Heart left ventricle (tissue), 16 donors: ENCODE measurements at regions not wholly inside any gene's neighbourhood (a gene's known extent, or its start where the extent isn't known, plus 50 kb on each side); places are given as distances from the start of the nearest gene placed in this dataset.

Experiments
- ATAC-seq, 4 donors: fragments of 200-7000 bp; cut with Tn5 transposase; one replicate each; pipeline ENCODE4 v1.9.1; 2020 to 2022; ENCODE audit warnings: moderate library complexity in 4 of 4, mild to moderate bottlenecking in 3 of 4, moderate number of reproducible peaks in 1 of 4
- DNase-seq, 5 donors: peaks; one replicate each; pipeline ENCODE4 v3.0.0-alpha.2; 2020
- H3K27ac ChIP-seq, 12 donors: fragments of 200-600 bp; sonication (generic) in 4 of 12; one replicate each; pipeline versions ENCODE4 v1.5.0 to v1.8.0; 2016 to 2022; ENCODE audit warnings: mild to moderate bottlenecking in 2 of 12
- H3K27me3 ChIP-seq, 9 donors: fragments of 200-600 bp; sonication (generic) in 2 of 9; one replicate each; pipeline versions ENCODE4 v1.5.1 to v1.8.0; 2016 to 2022; ENCODE audit warnings: mild to moderate bottlenecking in 3 of 9
- H3K36me3 ChIP-seq, 9 donors: fragments of 200-600 bp; sonication (generic) in 2 of 9; one replicate each; pipeline versions ENCODE4 v1.5.0 to v1.8.0; 2018 to 2022; ENCODE audit warnings: mild to moderate bottlenecking in 2 of 9
- H3K4me1 ChIP-seq, 12 donors: fragments of 200-600 bp; sonication (generic) in 4 of 12; one replicate each; pipeline versions ENCODE4 v1.5.0 to v1.8.0; 2016 to 2022; ENCODE audit warnings: mild to moderate bottlenecking in 3 of 12
- H3K4me3 ChIP-seq, 12 donors: fragments of 200-600 bp; sonication (generic) in 4 of 12; one replicate each; pipeline versions ENCODE4 v1.5.0 to v1.8.0; 2017 to 2022; ENCODE audit warnings: mild to moderate bottlenecking in 9 of 12, moderate library complexity in 4 of 12
- H3K9me3 ChIP-seq, 12 donors: fragments of 200-600 bp; sonication (generic) in 4 of 12; one replicate each; pipeline versions ENCODE4 v1.5.0 to v1.8.0; 2016 to 2022; ENCODE audit warnings: mild to moderate bottlenecking in 1 of 12
- CTCF ChIP-seq, 12 donors: fragments of 200-600 bp; sonication (generic) in 4 of 12; IDR thresholded peaks; one replicate each; pipeline versions ENCODE4 v1.5.0 to v1.8.0; 2018 to 2022; ENCODE audit warnings: antibody characterized with exemption in 12 of 12, mild to moderate bottlenecking in 5 of 12
- POLR2A ChIP-seq, 2 donors: fragments of 450-650 bp; IDR thresholded peaks; one replicate each; pipeline ENCODE4 v1.6.1; 2017; ENCODE audit warnings: antibody characterized with exemption in 2 of 2, mild to moderate bottlenecking in 2 of 2, moderate library complexity in 2 of 2
- WGBS, 4 donors: extraction: QIAGEN DNeasy Blood & Tissue Kit in 2 of 4; methylation state at CpG; one replicate each; pipeline versions ENCODE4 v1.1.5 to v1.1.7; 2013 to 2018; 5-methylcytosine and 5-hydroxymethylcytosine counted together
- intact Hi-C, 10 donors: fragments of 100-400 bp; cut with DNase I; formaldehyde crosslinking; loops; one replicate each; pipeline versions ENCODE4 v1.11.1 to v1.14.2; 2022
- donor health status: ischemic (EF 13 %, LVEDD 7.1; RV severe dilation, severe dysfunction).
- donor health status: healthy with polysubstance abuse.
- donor health status: DM: no; HTN: yes; CAD: no.
- donor health status: DM: no; HTN: no; CAD: no.
- donor health status: ischemic (EF 25% LVEDD 6.9; RV normal size, moderate dysfunction).
- donor health status: ischemic (EF 25% LVEDD 5.7; RV mildly dilated, moderate dysfunction).
- donor health status: healthy.
- donor health status: DM: yes; HTN: yes; CAD: no.
- donor health status: ischemic (EF 35%, LVEDD 5.7; RV mildly dilated, moderate dysfunction).
- donor health status: nonischemic (EF 11% LVEDD 7.7; RV severe dilation, severe dysfunction).
- donor health status: DM: yes; HTN: yes; CAD: no.
- donor health status: PGD.
- donor health status: ischemic (EF 29% LVEDD 5.4; RV normal size, mild dysfunction).
- donor health status: nonischemic (EF 23%, LVEDD 6.1; RV moderate dilation, normal function).

- no peaks in the 10 kb centered on the region for H3K27me3 ChIP-seq
- intact Hi-C loops: loop anchor here in 1 of 10 donors (5.0 kb wide), 1 partner anchor 393 kb away; no protein-coding TSS in a partner anchor
- WGBS, 4 donors: 59 to 63% (median 60%) methylated on average over 16 of the region's 16 CpGs
- no peaks in the 10 kb centered on the region for H3K9me3 ChIP-seq
- H3K27ac ChIP-seq: peak overlapping the region in 3 of 12 donors; percentile 29 to 66 (median 33)
- DNase-seq (peak; percentile 29 to 82 (median 62)), ATAC-seq (peak in 3 of 4 donors; percentile 71 to 86 (median 85))
- TF ChIP-seq CTCF (IDR thresholded peaks at IDR 0.05): no peak
- TF ChIP-seq POLR2A (IDR thresholded peaks at IDR 0.05): no peak
- H3K4me1 ChIP-seq: peaks cover 0 to 37% (median 12%) of the 10 kb centered on the region in 12 donors
- no peak overlapping the region for H3K4me3 ChIP-seq
- H3K36me3 ChIP-seq: no peaks in the 10 kb centered on the region
Observed at GRCh38 chr13:26964278-26965250, 204.0 kb upstream of the GPR12 start.

GRCh38 chr13:26962671-26963070, 202.1 kb upstream of the GPR12 start:
- 71 to 99% (median 83%) methylated on average over 2 of the region's 2 CpGs for WGBS, 4 donors

GRCh38 chr13:26961890-26962615, 201.5 kb upstream of the GPR12 start:
- intact Hi-C loops: no loop called here
- H3K4me1 ChIP-seq: peaks cover 0 to 26% (median 12%) of the 10 kb centered on the region in 12 donors
- ATAC-seq (peak in 1 of 4 donors; percentile 3), DNase-seq (no peak)
- H3K36me3 ChIP-seq: no peaks in the 10 kb centered on the region
- H3K4me3 ChIP-seq: no peak overlapping the region
- TF ChIP-seq POLR2A (IDR thresholded peaks at IDR 0.05): no peak
- no peak for TF ChIP-seq CTCF (IDR thresholded peaks at IDR 0.05)
- 85 to 89% (median 88%) methylated on average over 11 to 17 of the region's 17 CpGs for WGBS, 4 donors
- no peaks in the 10 kb centered on the region for H3K27me3 ChIP-seq
- H3K27ac ChIP-seq: no peak overlapping the region
- H3K9me3 ChIP-seq: no peaks in the 10 kb centered on the region

More at GRCh38 chr13:26962671-26963070, 202.1 kb upstream of the GPR12 start:
- Histone ChIP-seq H3K4me3 (no peak overlapping the region), H3K9me3 (no peaks in the 10 kb centered on the region), H3K27ac (no peak overlapping the region), H3K4me1 (peaks cover 0 to 31% (median 12%) of the 10 kb centered on the region in 12 donors), H3K36me3 (no peaks in the 10 kb centered on the region), H3K27me3 (no peaks in the 10 kb centered on the region)
- ATAC-seq (no peak), DNase-seq (no peak)
- intact Hi-C loops: no loop called here
- TF ChIP-seq POLR2A (IDR thresholded peaks at IDR 0.05) (no peak), CTCF (IDR thresholded peaks at IDR 0.05) (no peak)

GRCh38 chr13:26957182-26957581, 196.6 kb upstream of the GPR12 start:
- H3K27me3 ChIP-seq: no peaks in the 10 kb centered on the region
- DNase-seq (no peak), ATAC-seq (no peak)
- H3K27ac ChIP-seq: no peak overlapping the region
- WGBS, 4 donors: 70 to 81% (median 74%) methylated on average over 1 of the region's 1 CpG
- H3K9me3 ChIP-seq: no peaks in the 10 kb centered on the region
- TF ChIP-seq CTCF (IDR thresholded peaks at IDR 0.05): no peak
- no peak for TF ChIP-seq POLR2A (IDR thresholded peaks at IDR 0.05)
- no peaks in the 10 kb centered on the region for H3K36me3 ChIP-seq
- H3K4me1 ChIP-seq: no peaks in the 10 kb centered on the region
- intact Hi-C loops: no loop called here
- no peak overlapping the region for H3K4me3 ChIP-seq
